Right atrium auricular region (tissue), 2 donors: ENCODE measurements at regions not wholly inside any gene's neighbourhood (a gene's known extent, or its start where the extent isn't known, plus 50 kb on each side); places are given as distances from the start of the nearest gene placed in this dataset.

Experiments
- DNase-seq: peaks from one replicate; pipeline ENCODE4 v3.0.0-alpha.2; 2019; ENCODE audit warnings: low spot score
- H3K27ac ChIP-seq, 2 donors: fragments of 200-600 bp; sonication (generic); 1 replicate in 1 of 2; 2 replicates in 1 of 2; pipeline ENCODE4 v1.5.1; 2016 to 2019
- H3K27me3 ChIP-seq, 2 donors: fragments of 200-600 bp; sonication (generic); one replicate each; pipeline versions ENCODE4 v1.5.1 to v1.6.0; 2017 to 2019
- H3K36me3 ChIP-seq: fragments of 200-600 bp; sonication (generic); one replicate; pipeline ENCODE4 v1.5.1; 2016
- H3K4me1 ChIP-seq, 2 donors: fragments of 200-600 bp; sonication (generic); one replicate each; pipeline versions ENCODE4 v1.5.1 to v1.6.0; 2017 to 2019
- H3K4me3 ChIP-seq, 2 donors: fragments of 200-600 bp; sonication (generic); 1 replicate in 1 of 2; 2 replicates in 1 of 2; pipeline ENCODE4 v1.5.1; 2017 to 2019; ENCODE audit warnings: mild to moderate bottlenecking in 1 of 2, moderate library complexity in 1 of 2
- H3K9me3 ChIP-seq, 2 donors: fragments of 200-600 bp; sonication (generic); one replicate each; pipeline ENCODE4 v1.5.1; 2019
- TF ChIP-seq, protein P1 (sequence below), 2 donors: fragments of 200-600 bp; sonication (generic); IDR thresholded peaks; one replicate each; pipeline ENCODE4 v1.5.1; 2019; ENCODE audit warnings: antibody characterized with exemption in 2 of 2

DNA sequence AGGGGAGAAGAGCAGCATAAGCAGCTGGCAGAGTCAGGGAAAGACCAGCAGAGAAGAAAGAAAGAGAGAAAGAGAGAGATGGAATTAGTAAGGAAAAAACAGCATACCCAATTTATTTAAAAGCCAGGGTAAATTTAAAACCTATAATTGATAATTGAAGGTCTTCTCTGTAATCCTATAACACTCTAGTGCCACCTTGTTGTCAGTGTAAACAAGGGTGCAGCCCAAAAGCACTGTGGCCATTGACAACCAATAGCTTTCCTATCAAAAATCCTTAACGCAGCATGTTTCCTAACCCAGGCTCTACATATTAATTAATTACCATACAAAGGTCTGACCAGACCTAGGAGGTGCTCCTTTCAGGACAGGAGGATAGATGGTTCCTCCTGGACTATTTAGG lies 447.2 kb upstream of the HSFY2 start:
- Histone ChIP-seq H3K27me3 (no peaks in the 10 kb centered on the region), H3K9me3 (no peaks in the 10 kb centered on the region), H3K4me1 (no peaks in the 10 kb centered on the region), H3K36me3 (no peaks in the 10 kb centered on the region), H3K27ac (no peak overlapping the region), H3K4me3 (no peak overlapping the region)
- TF ChIP-seq, protein P1, sequence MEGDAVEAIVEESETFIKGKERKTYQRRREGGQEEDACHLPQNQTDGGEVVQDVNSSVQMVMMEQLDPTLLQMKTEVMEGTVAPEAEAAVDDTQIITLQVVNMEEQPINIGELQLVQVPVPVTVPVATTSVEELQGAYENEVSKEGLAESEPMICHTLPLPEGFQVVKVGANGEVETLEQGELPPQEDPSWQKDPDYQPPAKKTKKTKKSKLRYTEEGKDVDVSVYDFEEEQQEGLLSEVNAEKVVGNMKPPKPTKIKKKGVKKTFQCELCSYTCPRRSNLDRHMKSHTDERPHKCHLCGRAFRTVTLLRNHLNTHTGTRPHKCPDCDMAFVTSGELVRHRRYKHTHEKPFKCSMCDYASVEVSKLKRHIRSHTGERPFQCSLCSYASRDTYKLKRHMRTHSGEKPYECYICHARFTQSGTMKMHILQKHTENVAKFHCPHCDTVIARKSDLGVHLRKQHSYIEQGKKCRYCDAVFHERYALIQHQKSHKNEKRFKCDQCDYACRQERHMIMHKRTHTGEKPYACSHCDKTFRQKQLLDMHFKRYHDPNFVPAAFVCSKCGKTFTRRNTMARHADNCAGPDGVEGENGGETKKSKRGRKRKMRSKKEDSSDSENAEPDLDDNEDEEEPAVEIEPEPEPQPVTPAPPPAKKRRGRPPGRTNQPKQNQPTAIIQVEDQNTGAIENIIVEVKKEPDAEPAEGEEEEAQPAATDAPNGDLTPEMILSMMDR (IDR thresholded peaks at IDR 0.05): no peak
- no peak for DNase-seq

DNA sequence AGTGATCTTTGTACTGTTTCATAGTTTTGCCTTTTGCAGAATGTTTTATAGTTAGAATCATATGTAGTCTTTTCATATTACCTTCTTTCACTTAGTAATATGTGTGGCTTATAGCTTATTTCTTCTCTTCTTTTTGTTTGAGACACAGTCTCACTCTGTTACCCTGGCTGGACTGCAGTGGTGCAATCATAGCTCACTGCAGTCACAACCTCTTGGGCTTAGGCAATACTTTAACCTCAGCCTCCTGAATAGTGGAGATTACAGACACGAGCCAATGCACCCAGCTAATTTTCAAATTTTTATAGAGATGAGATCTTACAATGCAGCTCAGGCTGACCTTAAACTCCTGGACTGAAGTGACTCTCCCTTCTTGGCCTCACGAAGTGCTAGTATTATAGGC lies 435.4 kb upstream of the HSFY2 start:
- TF ChIP-seq, protein P1 (IDR thresholded peaks at IDR 0.05): no peak
- H3K4me1 ChIP-seq: no peaks in the 10 kb centered on the region
- H3K27ac ChIP-seq: no peak overlapping the region
- no peaks in the 10 kb centered on the region for H3K9me3 ChIP-seq
- H3K27me3 ChIP-seq: no peaks in the 10 kb centered on the region
- no peak overlapping the region for H3K4me3 ChIP-seq
- H3K36me3 ChIP-seq: no peaks in the 10 kb centered on the region
- no peak for DNase-seq

DNA sequence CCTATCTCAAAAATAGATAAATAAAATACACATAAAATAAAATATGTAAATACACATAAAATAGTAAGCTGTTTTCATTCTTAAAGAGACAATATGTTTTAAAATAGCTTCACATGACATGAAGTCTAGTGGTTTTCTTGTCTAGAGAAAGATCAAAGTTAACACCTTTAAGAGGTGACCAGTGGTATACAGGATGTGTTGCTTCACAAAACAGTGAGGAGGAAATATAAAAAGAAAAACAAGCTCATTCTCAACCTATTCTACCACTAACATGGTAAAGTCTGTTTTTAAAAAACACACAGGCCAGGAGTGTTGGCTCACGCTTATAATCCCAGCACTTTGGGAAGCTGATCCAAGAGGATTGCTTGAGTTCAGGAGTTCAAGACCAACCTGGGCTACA lies 433.5 kb upstream of the HSFY2 start:
- Histone ChIP-seq H3K27me3 (no peaks in the 10 kb centered on the region), H3K27ac (no peak overlapping the region), H3K36me3 (no peaks in the 10 kb centered on the region), H3K4me3 (no peak overlapping the region), H3K9me3 (no peaks in the 10 kb centered on the region), H3K4me1 (no peaks in the 10 kb centered on the region)
- DNase-seq: no peak
- TF ChIP-seq, protein P1 (IDR thresholded peaks at IDR 0.05): no peak

DNA sequence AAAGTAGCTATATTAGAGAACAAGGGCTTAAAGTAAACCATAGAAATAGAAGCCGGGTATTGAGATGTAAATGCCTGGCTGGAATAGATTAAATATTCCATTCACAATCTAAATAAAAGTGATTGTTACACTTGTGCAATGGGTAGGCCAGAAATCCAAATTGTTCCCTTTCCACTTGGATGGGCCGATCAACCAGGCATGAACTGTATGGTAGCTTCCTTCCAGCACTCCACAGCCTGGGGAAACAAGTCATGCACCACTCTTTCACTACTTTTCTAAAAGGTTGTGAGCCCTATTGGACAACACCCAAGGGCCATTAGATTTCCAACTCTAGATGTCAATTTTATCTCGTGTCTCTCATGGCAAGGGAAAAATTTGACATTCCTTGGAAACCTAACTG lies 407.3 kb upstream of the HSFY2 start:
- Histone ChIP-seq H3K36me3 (no peaks in the 10 kb centered on the region), H3K27me3 (no peaks in the 10 kb centered on the region), H3K4me1 (no peaks in the 10 kb centered on the region), H3K9me3 (no peaks in the 10 kb centered on the region), H3K27ac (no peak overlapping the region), H3K4me3 (no peak overlapping the region)
- no peak for DNase-seq
- TF ChIP-seq, protein P1 (IDR thresholded peaks at IDR 0.05): no peak

DNA sequence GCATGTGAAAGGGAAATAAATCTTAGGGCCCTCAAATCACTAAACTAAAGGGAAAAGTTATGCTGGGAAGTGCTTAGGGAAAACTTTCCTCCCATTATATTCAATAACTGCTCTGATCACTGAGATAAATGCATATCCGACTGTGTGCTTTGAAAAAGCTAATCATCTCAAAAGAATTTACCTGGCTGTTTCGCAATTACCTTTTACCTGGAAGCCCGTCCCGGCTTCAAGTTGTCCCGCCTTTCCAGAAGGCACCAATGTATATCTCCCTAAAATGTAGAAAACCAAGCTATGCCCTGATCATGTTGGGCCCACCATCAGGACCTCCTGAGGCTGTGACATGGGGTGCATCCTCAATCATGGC lies 394.6 kb upstream of the HSFY2 start:
- no peak for DNase-seq
- no peaks in the 10 kb centered on the region for H3K4me1 ChIP-seq
- TF ChIP-seq, protein P1 (IDR thresholded peaks at IDR 0.05): no peak
- no peak overlapping the region for H3K27ac ChIP-seq
- H3K36me3 ChIP-seq: no peaks in the 10 kb centered on the region
- no peaks in the 10 kb centered on the region for H3K27me3 ChIP-seq
- H3K9me3 ChIP-seq: no peaks in the 10 kb centered on the region
- H3K4me3 ChIP-seq: no peak overlapping the region

DNA sequence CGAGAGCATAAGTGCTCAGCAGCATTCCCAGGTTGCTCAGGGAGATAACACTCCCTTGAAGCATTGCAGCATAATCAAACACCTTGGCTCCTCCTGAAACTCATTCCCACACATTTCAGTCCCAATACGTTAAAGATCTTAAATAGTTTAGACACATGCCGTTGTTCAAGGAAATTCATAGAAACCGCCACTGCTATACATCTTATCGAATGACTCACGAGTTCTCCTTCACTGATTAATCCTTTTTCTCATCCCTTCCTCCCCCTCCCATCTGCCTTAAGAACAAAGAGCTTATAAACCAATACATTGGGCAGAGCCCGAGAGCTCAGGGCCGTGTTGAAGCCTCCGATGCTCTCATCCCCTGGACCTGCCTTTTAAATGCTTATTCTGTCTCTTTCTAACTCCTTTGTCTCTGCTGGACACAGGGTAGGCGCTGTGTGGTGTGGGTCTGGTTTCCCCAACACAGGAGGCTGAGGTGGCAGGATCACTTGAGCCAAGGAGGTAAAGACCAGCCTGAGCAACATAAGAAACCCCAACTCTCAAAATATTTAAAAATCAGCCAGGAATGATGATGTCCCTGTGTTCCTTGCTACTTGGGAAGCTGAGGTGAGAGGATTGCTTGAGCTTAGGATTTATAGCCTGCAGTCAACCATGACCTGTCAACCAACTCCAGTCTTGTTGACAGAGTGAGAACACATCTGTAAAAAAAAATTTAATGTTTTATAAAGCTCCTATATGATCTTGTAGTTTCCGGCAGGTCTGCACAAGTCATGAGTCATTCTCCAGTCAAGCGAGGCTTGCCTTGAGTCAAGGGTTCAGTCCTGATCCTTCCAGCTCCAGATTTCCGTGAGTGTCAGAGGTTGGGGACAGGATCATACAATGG lies 394.0 kb upstream of the HSFY2 start:
- Histone ChIP-seq H3K9me3 (no peaks in the 10 kb centered on the region), H3K27ac (no peak overlapping the region), H3K27me3 (no peaks in the 10 kb centered on the region), H3K4me3 (no peak overlapping the region), H3K36me3 (no peaks in the 10 kb centered on the region), H3K4me1 (no peaks in the 10 kb centered on the region)
- DNase-seq: no peak
- TF ChIP-seq, protein P1 (IDR thresholded peaks at IDR 0.05): no peak
